Body of pancreas (tissue), 4 donors: ENCODE measurements at regions not wholly inside any gene's neighbourhood (a gene's known extent, or its start where the extent isn't known, plus 50 kb on each side); places are given as distances from the start of the nearest gene placed in this dataset.

ENCODE experiments used
- ATAC-seq: fragments of 150-250 bp; one replicate; pipeline ENCODE4 v1.9.1; 2016
- DNase-seq, 4 donors: peaks; one replicate each; pipeline ENCODE4 v3.0.0-alpha.2; 2019
- H3K27ac ChIP-seq, 4 donors: fragments of 200-600 bp; sonication (generic); 1 replicate in 3 of 4; 2 replicates in 1 of 4; pipeline versions ENCODE4 v1.5.1 to v1.6.1; 2016 to 2019; ENCODE audit warnings: mild to moderate bottlenecking in 1 of 4, mixed read lengths in 1 of 4, moderate library complexity in 1 of 4
- H3K27me3 ChIP-seq, 2 donors: fragments of 200-600 bp; sonication (generic); one replicate each; pipeline ENCODE4 v1.6.0; 2016; ENCODE audit warnings: mild to moderate bottlenecking in 1 of 2
- H3K36me3 ChIP-seq, 2 donors: fragments of 200-600 bp; sonication (generic); replicated peaks in 1 of 2; 2 replicates each; pipeline ENCODE4 v1.5.1; 2016; ENCODE audit warnings: low read depth in 2 of 2; ENCODE audit not compliant: insufficient read depth in 1 of 2
- H3K4me1 ChIP-seq: fragments of 200-600 bp; sonication (generic); one replicate; pipeline ENCODE4 v1.6.0; 2016
- H3K4me3 ChIP-seq, 2 donors: fragments of 200-600 bp; sonication (generic); 1 replicate in 1 of 2; 2 replicates in 1 of 2; pipeline ENCODE4 v1.5.1; 2016 to 2019
- H3K9me3 ChIP-seq, 3 donors: fragments of 200-600 bp; sonication (generic); 1 replicate in 2 of 3; 2 replicates in 1 of 3; pipeline ENCODE4 v1.5.1; 2016
- CTCF ChIP-seq, 7 experiments: fragments of 450-650 bp in 4 of 7; fragments of 200-600 bp in 3 of 7; sonication (generic) in 3 of 7; IDR thresholded peaks; one replicate each; pipeline ENCODE4 v1.5.1; 2016 to 2019; ENCODE audit warnings: antibody characterized with exemption in 7 of 7
- POLR2A ChIP-seq, 3 donors: fragments of 450-650 bp; IDR thresholded peaks; one replicate each; pipeline ENCODE4 v1.6.1; 2016; ENCODE audit warnings: antibody characterized with exemption in 3 of 3, mild to moderate bottlenecking in 2 of 3
- WGBS, 2 donors: methylation state at CpG; one replicate each; pipeline ENCODE4 v1.1.5; 2017; 5-methylcytosine and 5-hydroxymethylcytosine counted together
- intact Hi-C: fragments of 100-400 bp; cut with DNase I; formaldehyde crosslinking; loops from one replicate; pipeline ENCODE4 v1.15.1; 2023

GRCh38 chr4:133812954-133813353 is 388.6 kb downstream of the PABPC4L start:
- 36 to 48% methylated on average over 2 of the region's 2 CpGs for WGBS, 2 donors
- Histone ChIP-seq H3K27ac (no peak overlapping the region), H3K36me3 (no peaks in the 10 kb centered on the region), H3K4me1 (no peaks in the 10 kb centered on the region), H3K4me3 (no peak overlapping the region), H3K9me3 (no peaks in the 10 kb centered on the region), H3K27me3 (no peaks in the 10 kb centered on the region)
- no peak for TF ChIP-seq POLR2A (IDR thresholded peaks at IDR 0.05)
- no peak for TF ChIP-seq CTCF (IDR thresholded peaks at IDR 0.05)
- intact Hi-C loops = no loop called here
- DNase-seq (no peak), ATAC-seq (no peak)

GRCh38 chr4:133812236-133812635 is 389.4 kb downstream of the PABPC4L start:
- TF ChIP-seq POLR2A (IDR thresholded peaks at IDR 0.05) (no peak), CTCF (IDR thresholded peaks at IDR 0.05) (no peak)
- Histone ChIP-seq H3K4me1 (no peaks in the 10 kb centered on the region), H3K27ac (no peak overlapping the region), H3K4me3 (no peak overlapping the region), H3K27me3 (no peaks in the 10 kb centered on the region), H3K36me3 (no peaks in the 10 kb centered on the region), H3K9me3 (no peaks in the 10 kb centered on the region)
- DNase-seq (no peak), ATAC-seq (no peak)
- intact Hi-C loops = no loop called here

- WGBS, 2 donors = 26 to 38% methylated on average over 3 of the region's 3 CpGs
- DNase-seq = no peak
- intact Hi-C loops = no loop called here
- Histone ChIP-seq H3K9me3 (no peaks in the 10 kb centered on the region), H3K4me3 (no peak overlapping the region), H3K27ac (no peak overlapping the region), H3K4me1 (no peaks in the 10 kb centered on the region), H3K27me3 (no peaks in the 10 kb centered on the region), H3K36me3 (no peaks in the 10 kb centered on the region)
- no peak for ATAC-seq
- TF ChIP-seq CTCF (IDR thresholded peaks at IDR 0.05) (no peak), POLR2A (IDR thresholded peaks at IDR 0.05) (no peak)
Measured at GRCh38 chr4:133808151-133808550, 393.4 kb downstream of the PABPC4L start.

- no peak overlapping the region for H3K4me3 ChIP-seq
- DNase-seq (no peak), ATAC-seq (no peak)
- H3K9me3 ChIP-seq = no peaks in the 10 kb centered on the region
- WGBS, 2 donors = 81 to 87% methylated on average over 2 of the region's 2 CpGs
- H3K36me3 ChIP-seq = no peaks in the 10 kb centered on the region
- TF ChIP-seq CTCF (IDR thresholded peaks at IDR 0.05) = no peak
- TF ChIP-seq POLR2A (IDR thresholded peaks at IDR 0.05) = no peak
- no peaks in the 10 kb centered on the region for H3K4me1 ChIP-seq
- intact Hi-C loops = no loop called here
- H3K27me3 ChIP-seq = no peaks in the 10 kb centered on the region
- no peak overlapping the region for H3K27ac ChIP-seq
Measured at GRCh38 chr4:133803341-133803740, 398.2 kb downstream of the PABPC4L start.

- TF ChIP-seq POLR2A (IDR thresholded peaks at IDR 0.05) (no peak), CTCF (IDR thresholded peaks at IDR 0.05) (no peak)
- Histone ChIP-seq H3K27ac (no peak overlapping the region), H3K27me3 (no peaks in the 10 kb centered on the region), H3K36me3 (no peaks in the 10 kb centered on the region), H3K4me1 (no peaks in the 10 kb centered on the region), H3K9me3 (no peaks in the 10 kb centered on the region), H3K4me3 (no peak overlapping the region)
- 57 to 75% methylated on average over 3 of the region's 3 CpGs for WGBS, 2 donors
- DNase-seq = no peak
- intact Hi-C loops = no loop called here
- ATAC-seq = no peak
Measured at GRCh38 chr4:133802359-133803140, 399.0 kb downstream of the PABPC4L start.
